Esophagus muscularis mucosa (tissue), 2 donors: ENCODE measurements at regions not wholly inside any gene's neighbourhood (a gene's known extent, or its start where the extent isn't known, plus 50 kb on each side); places are given as distances from the start of the nearest gene placed in this dataset.

Experiments
- POLR2A ChIP-seq: fragments of 450-650 bp; IDR thresholded peaks from one replicate; pipeline ENCODE4 v1.6.1; 2017; ENCODE audit warnings: antibody characterized with exemption, moderate library complexity, mild to moderate bottlenecking, low read depth
- POLR2AphosphoS5 ChIP-seq, 2 donors: sonication (generic); formaldehyde crosslinking; IDR thresholded peaks; one replicate each; pipeline ENCODE4 v1.6.1; 2017; ENCODE audit warnings: antibody characterized with exemption in 2 of 2

- TF ChIP-seq POLR2AphosphoS5 (IDR thresholded peaks at IDR 0.05) (no peak), POLR2A (no peak)
Observed at GRCh38 chr12:42996869-42997431, 407.4 kb upstream of the PRICKLE1 start.
